Smooth muscle cell (in vitro differentiated cells): ENCODE measurements at regions not wholly inside any gene's neighbourhood (a gene's known extent, or its start where the extent isn't known, plus 50 kb on each side); places are given as distances from the start of the nearest gene placed in this dataset.

Experiments used
- DNase-seq: peaks from one replicate; lab custom pipeline; 2025; ENCODE audit not compliant: unreplicated experiment; lab: John Stamatoyannopoulos, UW
- H2AFZ ChIP-seq: fragments of 200-600 bp; sonication (generic); 2 replicates; pipeline ENCODE4 v1.6.0; 2016; ENCODE audit warnings: antibody characterized with exemption, low read depth, mild to moderate bottlenecking
- H3F3A ChIP-seq: fragments of 200-600 bp; sonication (generic); 2 replicates; pipeline ENCODE4 v1.6.0; 2017; ENCODE audit warnings: antibody characterized with exemption, low read depth
- H3K27ac ChIP-seq: fragments of 200-600 bp; sonication (generic); 2 replicates; pipeline ENCODE4 v1.5.1; 2016; ENCODE audit warnings: low read depth, mild to moderate bottlenecking
- H3K27me3 ChIP-seq: fragments of 200-600 bp; sonication (generic); 2 replicates; pipeline ENCODE4 v1.6.1; 2016; ENCODE audit warnings: low read depth, mild to moderate bottlenecking
- H3K36me3 ChIP-seq: fragments of 200-600 bp; sonication (generic); 2 replicates; pipeline ENCODE4 v1.5.1; 2016; ENCODE audit warnings: low read depth
- H3K4me1 ChIP-seq: fragments of 200-600 bp; sonication (generic); 2 replicates; pipeline ENCODE4 v1.5.1; 2016; ENCODE audit warnings: low read depth
- H3K4me2 ChIP-seq: fragments of 200-600 bp; sonication (generic); 2 replicates; pipeline ENCODE4 v1.6.0; 2016; ENCODE audit warnings: mild to moderate bottlenecking
- H3K4me3 ChIP-seq: fragments of 200-600 bp; sonication (generic); 2 replicates; pipeline ENCODE4 v1.5.1; 2016; ENCODE audit warnings: mild to moderate bottlenecking
- H3K79me2 ChIP-seq: fragments of 200-600 bp; sonication (generic); 2 replicates; pipeline ENCODE4 v1.6.0; 2016; ENCODE audit warnings: low read depth, mild to moderate bottlenecking
- H3K9ac ChIP-seq: fragments of 200-600 bp; sonication (generic); 2 replicates; pipeline ENCODE4 v1.6.0; 2016; ENCODE audit warnings: low read depth
- H3K9me3 ChIP-seq: fragments of 200-600 bp; sonication (generic); replicated peaks from 2 replicates; pipeline ENCODE4 v1.5.1; 2016; ENCODE audit warnings: low read depth
- H4K20me1 ChIP-seq: fragments of 200-600 bp; sonication (generic); 2 replicates; pipeline ENCODE4 v1.6.0; 2016; ENCODE audit warnings: low read depth
- WGBS: methylation state at CpG from one replicate; pipeline ENCODE4 v1.1.7; 2016; ENCODE audit warnings: low lambda C conversion rate; 5-methylcytosine and 5-hydroxymethylcytosine counted together
- TF ChIP-seq, protein P1 (sequence below): fragments of 200-600 bp; sonication (generic); IDR thresholded peaks from 2 replicates; pipeline ENCODE4 v1.5.1; 2017; ENCODE audit warnings: borderline replicate concordance, mild to moderate bottlenecking, antibody characterized with exemption; ENCODE audit not compliant: insufficient read depth, poor library complexity, severe bottlenecking

DNA sequence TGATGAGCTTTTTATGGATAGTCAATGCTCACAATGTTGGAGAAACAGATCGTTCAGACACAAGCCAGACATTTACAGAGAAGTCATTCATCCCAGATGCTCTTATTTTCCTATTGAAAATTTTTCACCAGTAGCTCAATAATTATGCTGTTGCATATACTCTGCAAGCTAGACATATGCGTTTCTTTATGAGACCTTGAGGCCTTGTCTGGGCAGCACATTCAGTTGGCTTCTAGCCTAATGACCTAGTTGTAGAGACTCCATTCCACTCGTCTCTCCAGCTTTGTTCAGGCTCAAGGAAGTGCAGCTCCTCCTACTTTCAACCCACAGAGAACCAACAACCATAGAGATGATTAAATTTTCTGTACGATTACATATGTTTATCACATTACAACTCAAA, 237.7 kb downstream of the MZT1 start:
- Histone ChIP-seq H3K79me2 (no peaks in the 10 kb centered on the region), H3K36me3 (no peaks in the 10 kb centered on the region), H3K27me3 (no peaks in the 10 kb centered on the region), H2AFZ (no peak overlapping the region), H3K4me3 (no peak overlapping the region), H3K4me1 (no peaks in the 10 kb centered on the region), H3K9me3 (no peaks in the 10 kb centered on the region), H3K27ac (no peak overlapping the region), H4K20me1 (no peaks in the 10 kb centered on the region), H3F3A (no peaks in the 10 kb centered on the region), H3K9ac (no peak overlapping the region), H3K4me2 (no peak overlapping the region)
- WGBS: 88% methylated on average over 4 of the region's 4 CpGs
- TF ChIP-seq, protein P1, sequence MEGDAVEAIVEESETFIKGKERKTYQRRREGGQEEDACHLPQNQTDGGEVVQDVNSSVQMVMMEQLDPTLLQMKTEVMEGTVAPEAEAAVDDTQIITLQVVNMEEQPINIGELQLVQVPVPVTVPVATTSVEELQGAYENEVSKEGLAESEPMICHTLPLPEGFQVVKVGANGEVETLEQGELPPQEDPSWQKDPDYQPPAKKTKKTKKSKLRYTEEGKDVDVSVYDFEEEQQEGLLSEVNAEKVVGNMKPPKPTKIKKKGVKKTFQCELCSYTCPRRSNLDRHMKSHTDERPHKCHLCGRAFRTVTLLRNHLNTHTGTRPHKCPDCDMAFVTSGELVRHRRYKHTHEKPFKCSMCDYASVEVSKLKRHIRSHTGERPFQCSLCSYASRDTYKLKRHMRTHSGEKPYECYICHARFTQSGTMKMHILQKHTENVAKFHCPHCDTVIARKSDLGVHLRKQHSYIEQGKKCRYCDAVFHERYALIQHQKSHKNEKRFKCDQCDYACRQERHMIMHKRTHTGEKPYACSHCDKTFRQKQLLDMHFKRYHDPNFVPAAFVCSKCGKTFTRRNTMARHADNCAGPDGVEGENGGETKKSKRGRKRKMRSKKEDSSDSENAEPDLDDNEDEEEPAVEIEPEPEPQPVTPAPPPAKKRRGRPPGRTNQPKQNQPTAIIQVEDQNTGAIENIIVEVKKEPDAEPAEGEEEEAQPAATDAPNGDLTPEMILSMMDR: no peak
- DNase-seq: no peak

DNA sequence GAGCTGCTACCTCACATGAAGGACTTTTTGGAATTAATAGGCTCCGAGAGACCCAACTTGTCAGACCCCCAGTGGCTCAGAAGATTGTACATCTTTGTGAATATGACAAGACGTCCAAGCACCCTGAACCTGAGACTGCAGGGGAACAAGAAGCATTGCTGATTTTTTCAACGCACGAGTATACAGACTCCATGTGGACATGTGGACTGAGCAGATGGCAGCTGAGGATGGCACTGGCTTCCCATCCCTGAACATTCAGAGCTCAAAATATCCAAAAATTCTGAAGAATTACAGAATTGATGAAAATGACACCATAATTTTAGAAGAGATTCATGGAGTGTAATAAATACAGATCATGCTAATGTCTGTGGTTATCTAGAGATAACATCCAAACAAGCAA, 254.1 kb downstream of the MZT1 start:
- Histone ChIP-seq H3K36me3 (no peaks in the 10 kb centered on the region), H3K4me2 (no peak overlapping the region), H2AFZ (no peak overlapping the region), H3K27me3 (no peaks in the 10 kb centered on the region), H3K4me3 (no peak overlapping the region), H3K4me1 (no peaks in the 10 kb centered on the region), H4K20me1 (no peaks in the 10 kb centered on the region), H3K79me2 (no peaks in the 10 kb centered on the region), H3K9ac (no peak overlapping the region), H3K27ac (no peak overlapping the region), H3F3A (no peaks in the 10 kb centered on the region), H3K9me3 (no peaks in the 10 kb centered on the region)
- WGBS: 95% methylated on average over 4 of the region's 4 CpGs
- TF ChIP-seq, protein P1: no peak
- no peak for DNase-seq

DNA sequence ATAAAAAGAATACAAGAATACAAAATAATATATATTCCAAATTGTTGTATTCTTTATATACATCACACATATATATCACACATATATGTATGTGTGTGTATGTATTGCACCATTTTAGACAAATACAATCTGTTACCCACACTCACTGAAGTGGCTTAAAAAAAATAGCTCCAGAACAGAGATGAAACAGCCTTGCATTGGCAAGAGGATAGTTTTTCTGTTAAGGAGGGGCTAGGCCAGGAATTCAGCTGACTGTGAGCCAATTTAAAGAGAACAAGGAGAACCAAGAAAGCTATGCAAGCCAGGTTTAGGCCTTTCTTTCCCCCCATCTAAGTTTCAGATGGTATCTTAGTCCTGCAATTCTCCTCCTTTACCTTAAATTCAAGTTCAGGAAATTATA, 257.5 kb downstream of the MZT1 start:
- TF ChIP-seq, protein P1: no peak
- Histone ChIP-seq H3K4me2 (no peak overlapping the region), H4K20me1 (no peaks in the 10 kb centered on the region), H3K4me1 (no peaks in the 10 kb centered on the region), H3K36me3 (no peaks in the 10 kb centered on the region), H3K79me2 (no peaks in the 10 kb centered on the region), H3K9me3 (no peaks in the 10 kb centered on the region), H3K27ac (no peak overlapping the region), H3K9ac (no peak overlapping the region), H3K4me3 (no peak overlapping the region), H3K27me3 (no peaks in the 10 kb centered on the region), H3F3A (no peaks in the 10 kb centered on the region), H2AFZ (no peak overlapping the region)
- DNase-seq: no peak

DNA sequence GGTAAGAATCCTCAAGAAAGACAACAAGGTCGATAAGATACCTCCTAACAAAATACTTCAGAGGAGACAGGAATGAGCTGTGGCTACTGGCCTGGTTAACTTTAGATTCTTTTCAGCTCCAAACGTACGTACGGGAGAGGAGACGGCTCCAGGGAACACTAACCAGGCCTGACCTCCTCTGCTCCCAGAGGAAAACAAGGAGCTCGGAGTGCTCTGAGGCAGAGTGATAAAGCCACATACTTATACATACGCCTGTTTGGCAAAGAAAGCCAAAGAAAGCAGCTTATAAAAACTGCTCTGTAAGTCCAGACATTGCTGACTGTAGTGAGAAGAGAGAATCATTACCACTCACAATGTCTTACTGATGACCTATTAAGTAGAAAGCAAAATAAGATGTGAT, 263.9 kb downstream of the MZT1 start:
- Histone ChIP-seq H3K4me1 (peaks cover 8% of the 10 kb centered on the region), H4K20me1 (no peaks in the 10 kb centered on the region), H2AFZ (peak overlapping the region; percentile 94), H3K36me3 (no peaks in the 10 kb centered on the region), H3K27me3 (no peaks in the 10 kb centered on the region), H3F3A (no peaks in the 10 kb centered on the region), H3K9ac (peak overlapping the region; percentile 26), H3K4me2 (peak overlapping the region; percentile 68), H3K79me2 (no peaks in the 10 kb centered on the region), H3K9me3 (no peaks in the 10 kb centered on the region), H3K4me3 (no peak overlapping the region), H3K27ac (peak overlapping the region; percentile 59)
- TF ChIP-seq, protein P1: no peak
- no peak for DNase-seq
- WGBS: 3% methylated on average over 7 of the region's 7 CpGs
